ENCODE measurements at regions not wholly inside any gene's neighbourhood (a gene's known extent, or its start where the extent isn't known, plus 50 kb on each side); places are given as distances from the start of the nearest gene placed in this dataset.
"Not testable (repeated sequence)": the region's sequence is repeated elsewhere in the genome, so short reads cannot be mapped to it uniquely, and the experiment has no call there.

DNA sequence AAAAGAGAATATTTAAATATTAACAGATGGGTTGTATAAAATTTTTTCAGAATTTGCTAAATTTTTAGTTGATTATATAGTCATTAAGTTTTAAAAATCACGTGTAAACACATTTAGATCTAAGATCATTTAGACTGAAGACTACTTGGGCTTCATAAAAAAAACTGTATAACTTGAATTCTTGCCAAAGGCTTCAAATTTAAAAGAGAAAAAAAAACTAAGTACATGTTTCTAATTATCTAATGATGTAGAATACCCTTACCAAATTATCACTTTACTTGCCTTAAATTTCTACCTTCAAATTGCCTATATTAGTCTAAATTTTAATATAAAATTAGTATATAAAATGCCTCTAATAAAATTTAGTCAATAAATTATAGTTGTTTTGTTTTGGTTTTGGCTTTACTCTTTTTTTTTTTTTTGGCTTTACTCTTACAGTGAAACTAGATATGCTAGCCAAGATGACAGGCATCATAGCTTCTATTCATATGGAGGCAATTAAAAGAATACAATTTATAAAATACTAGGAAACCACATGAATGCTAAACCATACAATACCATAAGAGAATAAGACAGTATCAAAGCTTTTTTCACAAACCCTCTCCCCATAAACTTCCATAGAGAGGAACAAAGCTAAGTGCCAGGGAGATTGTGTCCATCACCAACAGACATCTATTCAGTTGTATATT is 183.1 kb upstream of the KCNMB2 start:
- intact Hi-C loops (cut with DNase I): no loop called here

DNA sequence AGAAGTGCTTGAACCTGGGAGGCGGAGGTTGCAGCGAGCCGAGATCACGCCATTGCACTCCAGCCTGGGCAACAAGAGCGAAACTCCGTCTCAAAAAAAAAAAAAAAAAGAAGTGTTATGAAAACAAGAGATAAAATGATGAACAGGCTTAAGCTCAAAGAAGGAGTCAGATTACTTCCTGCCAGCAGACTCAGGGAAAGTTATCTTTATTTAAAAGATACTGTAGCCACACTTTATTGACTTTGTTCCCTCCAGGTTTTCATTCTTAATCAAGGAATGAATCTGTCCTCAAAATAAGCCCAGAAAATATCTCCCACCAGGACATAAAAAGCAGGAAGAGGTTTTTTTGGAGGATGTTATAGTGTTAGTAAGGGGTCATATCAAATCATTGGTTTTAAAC is 176.5 kb upstream of the KCNMB2 start:
- no peaks in the 10 kb centered on the region for H3K36me3 ChIP-seq
- no peak overlapping the region for H3K27ac ChIP-seq
- 79 to 81% methylated on average over 2 of the region's 6 CpGs for WGBS, 2 donors
- TF ChIP-seq POLR2AphosphoS5 (IDR thresholded peaks at IDR 0.05) (no peak), POLR2A (IDR thresholded peaks at IDR 0.05) (no peak), EP300 (IDR thresholded peaks at IDR 0.05) (no peak)
- TF ChIP-seq, protein P1, sequence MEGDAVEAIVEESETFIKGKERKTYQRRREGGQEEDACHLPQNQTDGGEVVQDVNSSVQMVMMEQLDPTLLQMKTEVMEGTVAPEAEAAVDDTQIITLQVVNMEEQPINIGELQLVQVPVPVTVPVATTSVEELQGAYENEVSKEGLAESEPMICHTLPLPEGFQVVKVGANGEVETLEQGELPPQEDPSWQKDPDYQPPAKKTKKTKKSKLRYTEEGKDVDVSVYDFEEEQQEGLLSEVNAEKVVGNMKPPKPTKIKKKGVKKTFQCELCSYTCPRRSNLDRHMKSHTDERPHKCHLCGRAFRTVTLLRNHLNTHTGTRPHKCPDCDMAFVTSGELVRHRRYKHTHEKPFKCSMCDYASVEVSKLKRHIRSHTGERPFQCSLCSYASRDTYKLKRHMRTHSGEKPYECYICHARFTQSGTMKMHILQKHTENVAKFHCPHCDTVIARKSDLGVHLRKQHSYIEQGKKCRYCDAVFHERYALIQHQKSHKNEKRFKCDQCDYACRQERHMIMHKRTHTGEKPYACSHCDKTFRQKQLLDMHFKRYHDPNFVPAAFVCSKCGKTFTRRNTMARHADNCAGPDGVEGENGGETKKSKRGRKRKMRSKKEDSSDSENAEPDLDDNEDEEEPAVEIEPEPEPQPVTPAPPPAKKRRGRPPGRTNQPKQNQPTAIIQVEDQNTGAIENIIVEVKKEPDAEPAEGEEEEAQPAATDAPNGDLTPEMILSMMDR (IDR thresholded peaks at IDR 0.05): no peak
- H3K27me3 ChIP-seq: no peaks in the 10 kb centered on the region
- H3K4me1 ChIP-seq: no peaks in the 10 kb centered on the region
- peaks cover 0 to 2% (median 0%) of the 10 kb centered on the region in 4 donors for H3K9me3 ChIP-seq
- DNase-seq: no peak
- no peak overlapping the region for H3K4me3 ChIP-seq
- intact Hi-C loops (cut with DNase I): no loop called here

More for the DNA sequence above, 183.1 kb upstream of the KCNMB2 start:
- TF ChIP-seq POLR2AphosphoS5 (IDR thresholded peaks at IDR 0.05) (no peak), EP300 (IDR thresholded peaks at IDR 0.05) (no peak), POLR2A (IDR thresholded peaks at IDR 0.05) (no peak)
- TF ChIP-seq, protein P1 (IDR thresholded peaks at IDR 0.05): no peak
- Histone ChIP-seq H3K36me3 (no peaks in the 10 kb centered on the region), H3K4me3 (no peak overlapping the region), H3K27me3 (no peaks in the 10 kb centered on the region), H3K4me1 (peaks cover 0 to 16% (median 9%) of the 10 kb centered on the region in 4 donors), H3K9me3 (no peaks in the 10 kb centered on the region), H3K27ac (no peak overlapping the region)
- no peak for DNase-seq
- WGBS, 2 donors: 20 to 41% methylated on average over 1 of the region's 1 CpG

DNA sequence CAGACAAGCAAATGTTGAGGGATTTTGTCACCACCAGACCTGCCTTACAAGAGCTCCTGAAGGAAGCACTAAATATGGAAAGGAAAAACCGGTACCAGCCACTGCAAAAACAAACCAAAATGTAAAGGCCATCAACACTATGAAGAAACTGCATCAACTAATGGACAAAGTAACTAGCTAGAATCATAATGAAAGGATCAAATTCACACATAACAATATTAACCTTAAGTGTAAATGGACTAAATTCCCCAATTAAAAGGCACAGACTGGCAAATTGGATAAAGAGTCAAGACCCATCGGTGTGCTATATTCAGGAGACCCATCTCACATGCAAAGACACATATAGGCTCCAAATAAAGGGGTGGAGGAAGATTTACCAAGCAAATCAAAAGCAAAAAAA is 173.2 kb upstream of the KCNMB2 start:
- peaks cover 0 to 13% (median 8%) of the 10 kb centered on the region in 4 donors for H3K4me1 ChIP-seq
- H3K27ac ChIP-seq; DNase-seq; H3K9me3 ChIP-seq; H3K4me3 ChIP-seq; intact Hi-C loops (cut with DNase I); H3K27me3 ChIP-seq; H3K36me3 ChIP-seq: not testable (repeated sequence)
- 89% methylated on average over 2 of the region's 2 CpGs for WGBS, 2 donors

DNA sequence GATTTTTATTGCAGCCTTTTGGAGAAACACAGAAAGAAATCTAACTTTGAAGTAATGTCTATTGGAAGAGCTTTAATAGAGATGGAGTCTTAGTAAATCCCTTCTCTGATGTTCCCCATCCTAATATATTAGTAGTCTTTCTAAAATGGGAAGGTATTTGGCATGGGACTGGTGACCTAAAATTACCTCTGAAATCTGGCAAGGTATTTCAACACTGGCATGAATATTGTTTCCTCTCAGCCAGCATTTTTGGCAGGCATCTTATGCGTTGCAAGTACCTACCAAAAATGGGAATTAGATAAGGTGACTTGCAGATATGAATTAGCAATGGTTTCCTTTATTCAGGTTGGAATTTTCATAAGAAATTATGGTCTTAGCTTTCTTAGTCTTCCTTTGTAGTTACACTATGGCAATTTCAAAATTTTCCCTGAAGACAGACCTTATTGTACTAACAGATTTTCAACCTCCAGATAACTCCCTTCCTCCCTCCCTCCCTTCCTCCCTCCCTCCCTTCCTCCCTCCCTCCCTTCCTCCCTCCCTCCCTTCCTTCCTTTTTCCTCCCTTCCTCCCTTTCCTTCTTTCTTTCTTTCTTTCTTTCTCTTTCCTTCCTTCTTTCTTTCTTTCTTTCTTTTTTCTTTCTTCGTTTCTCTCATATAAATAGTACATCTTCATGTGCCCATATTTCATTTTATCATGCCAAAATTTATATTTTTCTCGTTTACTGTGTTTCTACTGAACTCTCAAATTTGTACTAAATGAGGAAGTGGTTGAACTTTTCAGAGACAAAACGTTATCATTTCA is 168.2 kb upstream of the KCNMB2 start:
- Histone ChIP-seq H3K27me3 (no peaks in the 10 kb centered on the region), H3K4me3 (no peak overlapping the region), H3K36me3 (no peaks in the 10 kb centered on the region), H3K9me3 (peaks cover 0 to 3% (median 0%) of the 10 kb centered on the region in 4 donors), H3K27ac (peak overlapping the region; percentile 46 to 70 (median 58)), H3K4me1 (peaks cover 0 to 26% (median 13%) of the 10 kb centered on the region in 4 donors)
- WGBS, 2 donors: 42 to 48% methylated on average over 4 of the region's 4 CpGs
- DNase-seq: no peak
- intact Hi-C loops (cut with DNase I): no loop called here
- TF ChIP-seq, protein P1 (IDR thresholded peaks at IDR 0.05): no peak
- TF ChIP-seq POLR2AphosphoS5 (IDR thresholded peaks at IDR 0.05): peak in 2 of 4 donors; percentile 68 to 72
- no peak for TF ChIP-seq POLR2A (IDR thresholded peaks at IDR 0.05)
- peak in 2 of 4 donors; percentile 10 to 28 for TF ChIP-seq EP300 (IDR thresholded peaks at IDR 0.05)

DNA sequence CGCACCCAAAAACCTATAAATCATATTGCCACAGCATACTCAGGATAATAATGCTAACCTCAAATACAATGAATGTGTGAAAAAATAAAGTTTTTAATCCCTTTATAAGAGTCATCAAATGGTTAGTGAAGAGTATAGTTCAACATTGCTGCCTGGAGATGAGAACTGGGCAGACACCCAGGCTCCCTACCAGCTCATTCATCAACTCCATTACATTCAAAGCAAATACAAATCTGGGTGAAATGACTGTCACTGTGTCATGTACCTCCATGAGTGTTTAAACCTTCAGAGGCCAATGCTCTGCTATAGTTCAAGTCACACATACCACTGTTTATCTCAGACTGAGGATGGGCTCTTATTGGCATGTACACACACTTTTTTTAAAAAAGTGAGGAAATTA is 167.2 kb upstream of the KCNMB2 start:
- WGBS, 2 donors: 91 to 97% methylated on average over 1 of the region's 1 CpG
- peaks cover 0 to 3% (median 0%) of the 10 kb centered on the region in 4 donors for H3K9me3 ChIP-seq
- no peak for DNase-seq
- no peaks in the 10 kb centered on the region for H3K27me3 ChIP-seq
- H3K4me1 ChIP-seq: peaks cover 0 to 26% (median 13%) of the 10 kb centered on the region in 4 donors
- TF ChIP-seq, protein P1 (IDR thresholded peaks at IDR 0.05): no peak
- no peak for TF ChIP-seq EP300 (IDR thresholded peaks at IDR 0.05)
- no peak for TF ChIP-seq POLR2A (IDR thresholded peaks at IDR 0.05)
- TF ChIP-seq POLR2AphosphoS5 (IDR thresholded peaks at IDR 0.05): no peak
- H3K36me3 ChIP-seq: no peaks in the 10 kb centered on the region
- peak overlapping the region in 3 of 4 donors; percentile 53 to 70 (median 56) for H3K27ac ChIP-seq
- intact Hi-C loops (cut with DNase I): no loop called here
- H3K4me3 ChIP-seq: no peak overlapping the region
